ENCODE measurements at regions not wholly inside any gene's neighbourhood (a gene's known extent, or its start where the extent isn't known, plus 50 kb on each side); places are given as distances from the start of the nearest gene placed in this dataset.

GRCh38 chr10:3838460-3839437 lies 53.7 kb upstream of the KLF6 start:
- CTCF ChIA-PET (ENCODE audit: low intra/inter-chr PET ratio) = no interaction called here
- no TSS peak for BruUV-seq (replicated peaks)
- H3K27me3 ChIP-seq (ENCODE audit: control insufficient read depth in 2 of 2, insufficient read depth in 2 of 2, low read length in 2 of 2) = no peaks in the 10 kb centered on the region
- peak overlapping the region; percentile 32 for H3K4me2 ChIP-seq (ENCODE audit: insufficient read depth, low read length)
- H3K36me3 ChIP-seq (ENCODE audit: control insufficient read depth, insufficient read depth, low read length) = no peaks in the 10 kb centered on the region
- no peaks in the 10 kb centered on the region for H3K79me2 ChIP-seq (ENCODE audit: control insufficient read depth, insufficient read depth, low read length)
- no peaks in the 10 kb centered on the region for H3K9me1 ChIP-seq (ENCODE audit: control insufficient read depth, insufficient read depth, low read length)
- in situ Hi-C loops (cut with MboI) = no loop called here
- peak overlapping the region in 1 of 2 experiments; percentile 31; a peak in 1 of 4 replicates for H3K9ac ChIP-seq (ENCODE audit: insufficient read depth in 1 of 2, low read depth in 2 of 2, low read length in 2 of 2)
- DNase-seq (ENCODE audit: extremely low read depth in 1 of 4, low spot score in 3 of 4) (peak in 2 of 4 experiments; percentile 44 to 59), FAIRE-seq (peak; percentile 77), ATAC-seq (peak; percentile 60)
- H3K4me3 ChIP-seq = no peak overlapping the region
- 44% methylated on average over 14 of the region's 14 CpGs for WGBS (ENCODE audit: insufficient coverage, low coverage, missing lambda C conversion rate)
- H3K27ac ChIP-seq (ENCODE audit: extremely low read depth, low read depth, low read length) = no peak overlapping the region
- H4K20me1 ChIP-seq (replicated peaks; ENCODE audit: control insufficient read depth, insufficient read depth, low read length) = no peaks in the 10 kb centered on the region
- intact Hi-C loops (cut with micrococcal nuclease) = no loop called here
- no peaks in the 10 kb centered on the region for H3K9me3 ChIP-seq (replicated peaks; ENCODE audit: control insufficient read depth, insufficient read depth, low read depth, low read length)
- peak overlapping the region; percentile 60 for H2AFZ ChIP-seq (ENCODE audit: low read depth, low read length)
- POLR2A ChIA-PET = interaction anchor here (1.5 kb wide), 1 partner anchor 10 kb away, joined by 3 read pairs; no protein-coding TSS in a partner anchor
- peaks cover 0 to 28% of the 10 kb centered on the region in 2 experiments; a peak in 4 of 5 replicates for H3K4me1 ChIP-seq (replicated peaks in 1 of 2; ENCODE audit: control insufficient read depth in 2 of 2, insufficient read depth in 2 of 2, low read length in 2 of 2)
- TF ChIP-seq FOXA3 (CRISPR knock-in tag; conservative IDR thresholded peaks at IDR 0.05 in 1 of 2, IDR thresholded peaks at IDR 0.05 in 1 of 2) (peak in 1 of 2 experiments; percentile 42; a peak in 1 of 4 replicates), SNRNP70 (optimal IDR thresholded peaks at IDR 0.05; ENCODE audit: low read depth, low read length) (no peak), HMBOX1 (IDR thresholded peaks at IDR 0.05) (no peak), TRIM24 (IDR thresholded peaks at IDR 0.05) (0 out of 4 replicates have a peak, but pooled peaks of 1 of the 2 experiments have one; percentile 6), ZKSCAN1 (IDR thresholded peaks at IDR 0.05; ENCODE audit: low read depth, low read length) (no peak), SAP30 (IDR thresholded peaks at IDR 0.05; ENCODE audit: borderline replicate concordance, insufficient read depth, low read depth, low read length, poor library complexity, severe bottlenecking) (no peak), KDM1A (IDR thresholded peaks at IDR 0.05) (peak; percentile 32; a peak in 2 of 4 replicates), FOXP1 (CRISPR knock-in tag; IDR thresholded peaks at IDR 0.05) (no peak), POLR2AphosphoS5 (IDR thresholded peaks at IDR 0.05; ENCODE audit: control insufficient read depth, insufficient read depth, low read depth, low read length) (0 out of 2 replicates have a peak, but pooled peaks have one; percentile 21), TAL1 (IDR thresholded peaks at IDR 0.05) (no peak; the same call in 1 of the 2 replicates), MAFG (tag; conservative IDR thresholded peaks at IDR 0.05) (no peak), IRF9 (tag; IDR thresholded peaks at IDR 0.05) (no peak), LARP7 (IDR thresholded peaks at IDR 0.05) (no peak), ZBTB7A (IDR thresholded peaks at IDR 0.05; ENCODE audit: borderline replicate concordance, control insufficient read depth, low read depth, low read length) (no peak)

All from K562 (cell line).